GM10266 (cell line): ENCODE measurements at regions not wholly inside any gene's neighbourhood (a gene's known extent, or its start where the extent isn't known, plus 50 kb on each side); places are given as distances from the start of the nearest gene placed in this dataset.

ENCODE experiments used
- DNase-seq: peaks from one replicate; pipeline ENCODE4 v3.0.0; 2012; ENCODE audit errors: extremely low spot score
- TF ChIP-seq, protein P1 (sequence below): IDR thresholded peaks from 2 replicates; pipeline ENCODE4 v1.5.1; 2012; ENCODE audit warnings: mild to moderate bottlenecking, low read depth; ENCODE audit not compliant: control insufficient read depth, insufficient read depth; ENCODE audit errors: missing control alignments

DNA sequence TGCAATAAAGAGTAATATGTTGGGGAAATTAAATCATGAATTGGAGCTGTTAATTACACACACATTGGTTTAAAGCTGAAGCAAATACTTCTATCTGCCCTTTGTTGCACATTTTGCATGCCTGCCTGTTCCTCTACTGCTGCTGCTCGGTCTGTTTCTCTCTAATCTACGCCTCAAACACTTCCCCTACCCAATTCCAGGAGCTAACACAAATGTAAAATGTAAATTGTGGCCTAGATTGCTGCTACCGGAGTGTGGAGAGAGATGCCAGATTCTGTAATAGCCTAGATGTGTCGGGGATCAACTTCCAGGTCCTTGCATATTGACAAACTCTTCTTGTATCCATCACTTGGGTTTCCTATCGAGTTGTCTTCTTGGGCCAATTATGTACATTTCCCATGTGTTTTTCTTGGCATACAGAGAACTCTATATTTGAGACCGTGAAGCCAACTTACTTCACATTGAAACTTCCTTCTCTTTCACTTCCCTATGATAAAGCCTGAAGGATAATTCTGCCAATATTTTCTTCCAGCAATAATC lies 450.4 kb upstream of the NR2F2 start:
- TF ChIP-seq, protein P1, sequence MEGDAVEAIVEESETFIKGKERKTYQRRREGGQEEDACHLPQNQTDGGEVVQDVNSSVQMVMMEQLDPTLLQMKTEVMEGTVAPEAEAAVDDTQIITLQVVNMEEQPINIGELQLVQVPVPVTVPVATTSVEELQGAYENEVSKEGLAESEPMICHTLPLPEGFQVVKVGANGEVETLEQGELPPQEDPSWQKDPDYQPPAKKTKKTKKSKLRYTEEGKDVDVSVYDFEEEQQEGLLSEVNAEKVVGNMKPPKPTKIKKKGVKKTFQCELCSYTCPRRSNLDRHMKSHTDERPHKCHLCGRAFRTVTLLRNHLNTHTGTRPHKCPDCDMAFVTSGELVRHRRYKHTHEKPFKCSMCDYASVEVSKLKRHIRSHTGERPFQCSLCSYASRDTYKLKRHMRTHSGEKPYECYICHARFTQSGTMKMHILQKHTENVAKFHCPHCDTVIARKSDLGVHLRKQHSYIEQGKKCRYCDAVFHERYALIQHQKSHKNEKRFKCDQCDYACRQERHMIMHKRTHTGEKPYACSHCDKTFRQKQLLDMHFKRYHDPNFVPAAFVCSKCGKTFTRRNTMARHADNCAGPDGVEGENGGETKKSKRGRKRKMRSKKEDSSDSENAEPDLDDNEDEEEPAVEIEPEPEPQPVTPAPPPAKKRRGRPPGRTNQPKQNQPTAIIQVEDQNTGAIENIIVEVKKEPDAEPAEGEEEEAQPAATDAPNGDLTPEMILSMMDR, result no peak
- no peak for DNase-seq

DNA sequence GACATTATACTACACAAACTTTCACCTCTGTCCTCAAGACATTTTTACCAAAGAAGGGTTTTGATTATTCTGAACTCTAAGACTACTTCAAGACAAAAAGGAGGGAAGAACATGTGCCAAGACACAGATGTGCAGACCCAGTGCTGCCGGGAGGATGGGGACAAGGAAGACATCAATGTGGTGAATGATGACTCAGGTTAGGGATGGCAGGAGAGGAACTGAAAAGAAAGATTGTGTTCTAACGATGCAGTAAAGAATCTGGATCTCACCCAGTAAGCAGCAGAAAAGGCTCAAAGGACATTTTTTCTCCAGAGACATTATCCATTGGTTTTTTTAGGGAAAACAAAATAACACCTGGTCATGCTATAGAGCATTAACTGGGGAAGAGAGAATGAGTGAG lies 449.9 kb upstream of the NR2F2 start:
- TF ChIP-seq, protein P1, result no peak
- DNase-seq, result no peak

DNA sequence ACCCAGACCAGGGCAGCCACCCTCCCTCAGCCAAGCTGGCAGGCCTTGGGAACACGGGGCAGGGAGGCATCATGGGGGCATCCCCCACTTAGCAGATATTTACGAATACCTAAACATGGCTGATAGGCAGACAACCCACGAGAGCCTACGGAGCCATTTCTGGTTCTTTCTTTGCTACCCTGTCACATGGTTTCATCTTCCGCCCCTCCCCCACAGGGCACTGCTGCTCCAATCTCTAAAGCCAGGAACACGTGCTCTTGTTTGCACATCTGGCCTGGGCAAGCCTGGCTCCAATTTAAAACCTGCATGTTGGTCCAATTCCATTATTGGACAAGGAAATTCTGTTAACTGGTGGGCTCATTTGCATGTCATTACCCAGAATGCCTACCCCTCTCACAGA lies 447.4 kb upstream of the NR2F2 start:
- TF ChIP-seq, protein P1, result no peak
- DNase-seq, result no peak

DNA sequence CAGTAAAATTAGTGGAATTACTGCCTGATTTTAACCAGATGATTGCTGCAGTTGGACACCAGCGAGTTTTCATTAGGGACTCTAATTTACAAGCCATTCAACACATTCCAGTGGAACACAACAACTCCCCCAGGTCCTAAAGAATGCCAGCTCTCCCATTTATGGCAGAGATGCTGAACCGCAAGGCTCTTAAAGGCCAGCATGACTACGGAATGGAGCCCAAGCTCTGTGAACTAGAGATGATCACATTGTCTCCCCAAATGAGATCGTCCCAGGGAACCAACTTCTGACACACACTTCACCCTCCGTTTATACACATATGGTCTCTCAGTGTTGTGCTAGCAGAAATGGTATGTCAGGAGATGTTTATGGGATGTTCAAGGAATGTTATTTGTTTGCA lies 446.2 kb upstream of the NR2F2 start:
- TF ChIP-seq, protein P1, result no peak
- no peak for DNase-seq

DNA sequence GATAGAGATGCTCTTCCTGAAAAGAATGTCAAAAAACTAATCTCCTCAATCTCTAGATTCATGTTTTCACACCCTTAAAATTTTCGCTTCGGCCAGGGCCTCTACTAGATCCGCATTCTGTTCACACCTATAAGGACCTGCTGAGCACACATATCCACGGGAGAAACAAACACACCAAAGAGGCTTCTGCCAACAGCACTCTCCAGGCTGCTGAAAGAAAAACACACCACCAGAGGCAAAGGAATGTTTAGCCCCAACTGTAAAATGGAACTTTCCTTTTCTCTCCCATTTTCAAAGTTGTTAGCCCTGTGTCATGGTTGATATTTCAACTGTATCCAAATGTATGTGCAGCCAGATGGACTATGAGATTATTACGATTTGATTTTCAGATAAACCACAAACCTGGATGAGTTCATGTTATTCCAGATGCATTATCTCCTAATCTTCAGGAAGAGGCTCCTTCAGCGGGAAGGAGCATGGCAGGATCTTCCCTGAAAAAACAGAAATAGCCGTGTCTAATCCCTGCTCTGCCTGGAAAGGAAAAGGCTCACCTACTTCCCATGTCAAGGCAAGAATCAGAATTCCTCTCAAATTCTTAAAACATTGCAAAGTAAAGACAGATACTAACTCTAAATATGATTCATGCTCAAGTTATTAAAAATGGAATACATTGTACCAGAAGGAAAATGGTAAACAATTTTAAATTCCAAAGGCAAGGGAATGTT lies 442.7 kb upstream of the NR2F2 start:
- TF ChIP-seq, protein P1, result no peak
- no peak for DNase-seq

DNA sequence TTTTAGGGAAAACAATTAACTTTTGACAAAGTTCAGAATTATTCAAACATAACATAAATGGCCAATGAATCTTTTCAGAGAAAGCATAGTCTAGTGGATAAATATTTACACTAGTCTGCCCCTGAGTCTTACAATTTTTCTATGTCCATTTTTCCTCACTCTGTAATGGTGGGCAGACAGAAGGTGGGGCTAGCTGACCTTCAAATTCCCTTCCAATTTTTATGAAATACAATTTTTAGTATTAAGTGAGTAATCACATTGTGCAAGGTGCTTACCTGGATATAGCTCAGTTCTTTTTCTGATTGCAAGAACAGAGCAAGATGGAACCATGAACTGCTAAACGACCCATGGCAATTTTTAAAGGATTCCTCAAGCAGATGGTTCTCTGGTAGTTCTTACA lies 441.7 kb upstream of the NR2F2 start:
- DNase-seq, result no peak
- TF ChIP-seq, protein P1, result no peak

DNA sequence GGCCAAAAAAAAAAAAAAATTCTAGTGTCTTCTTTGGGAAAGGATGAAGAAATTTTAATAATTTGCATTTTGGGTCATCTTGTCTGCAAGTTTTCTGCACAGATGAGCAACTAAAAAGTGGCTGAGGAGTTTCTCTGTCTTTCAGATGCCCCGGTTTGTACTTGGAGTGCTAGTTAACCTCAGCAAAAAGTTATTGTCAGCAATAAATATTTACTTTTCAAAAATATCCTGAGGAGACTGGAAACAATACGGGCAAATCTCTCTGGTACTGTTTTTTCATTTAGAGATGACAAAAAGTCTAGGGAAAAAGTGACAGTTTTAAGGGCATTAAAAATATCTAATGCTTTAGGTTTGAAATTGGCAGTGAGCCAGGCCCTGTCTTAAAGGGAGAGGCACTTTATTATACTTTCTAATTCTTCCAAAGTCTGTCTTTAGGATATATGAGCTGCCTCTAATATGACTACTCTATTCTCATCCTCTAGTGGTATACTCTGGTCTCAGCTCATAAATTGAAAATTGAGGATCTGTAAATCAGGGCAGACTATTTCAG lies 436.0 kb upstream of the NR2F2 start:
- TF ChIP-seq, protein P1, result no peak
- DNase-seq, result no peak
